ENCODE measurements at regions not wholly inside any gene's neighbourhood (a gene's known extent, or its start where the extent isn't known, plus 50 kb on each side); places are given as distances from the start of the nearest gene placed in this dataset.

- Histone ChIP-seq H3K4me1 (no peaks in the 10 kb centered on the region), H3K36me3 (no peaks in the 10 kb centered on the region), H3K9me3 (no peaks in the 10 kb centered on the region), H3K27me3 (no peaks in the 10 kb centered on the region), H3K27ac (no peak overlapping the region), H3K4me3 (no peak overlapping the region)
- no peak for TF ChIP-seq POLR2A (IDR thresholded peaks at IDR 0.05)
- TF ChIP-seq CTCF (IDR thresholded peaks at IDR 0.05): no peak
- DNase-seq (no peak), ATAC-seq (no peak)
- WGBS (ENCODE audit: insufficient coverage, low coverage, low lambda C conversion rate, missing lambda C conversion rate): 88% methylated on average over 1 of the region's 3 CpGs
- intact Hi-C loops (cut with DNase I): no loop called here
Measured at GRCh38 chr18:41599466-41599865, 355.6 kb upstream of the PIK3C3 start.

GRCh38 chr18:41594582-41594981 is 360.5 kb upstream of the PIK3C3 start:
- intact Hi-C loops (cut with DNase I): no loop called here
- WGBS (ENCODE audit: insufficient coverage, low coverage, low lambda C conversion rate, missing lambda C conversion rate): 61% methylated on average over 3 of the region's 3 CpGs
- ATAC-seq: no peak

GRCh38 chr18:41593171-41593675 is 361.8 kb upstream of the PIK3C3 start:
- no peaks in the 10 kb centered on the region for H3K4me1 ChIP-seq
- no peaks in the 10 kb centered on the region for H3K27me3 ChIP-seq
- DNase-seq (no peak), ATAC-seq (peak in 2 of 4 donors; percentile 45 to 81)
- TF ChIP-seq CTCF (IDR thresholded peaks at IDR 0.05): no peak
- no peak for TF ChIP-seq POLR2A (IDR thresholded peaks at IDR 0.05)
- H3K9me3 ChIP-seq: no peaks in the 10 kb centered on the region
- intact Hi-C loops (cut with DNase I): no loop called here
- no peaks in the 10 kb centered on the region for H3K36me3 ChIP-seq
- no peak overlapping the region for H3K27ac ChIP-seq
- no peak overlapping the region for H3K4me3 ChIP-seq

More at GRCh38 chr18:41594582-41594981, 360.5 kb upstream of the PIK3C3 start:
- Histone ChIP-seq H3K36me3 (no peaks in the 10 kb centered on the region), H3K4me3 (no peak overlapping the region), H3K9me3 (no peaks in the 10 kb centered on the region), H3K27ac (no peak overlapping the region), H3K27me3 (no peaks in the 10 kb centered on the region), H3K4me1 (no peaks in the 10 kb centered on the region)
- no peak for DNase-seq
- TF ChIP-seq POLR2A (IDR thresholded peaks at IDR 0.05): no peak
- TF ChIP-seq CTCF (IDR thresholded peaks at IDR 0.05): no peak

GRCh38 chr18:41587976-41588375 is 367.1 kb upstream of the PIK3C3 start:
- H3K27ac ChIP-seq: no peak overlapping the region
- no peaks in the 10 kb centered on the region for H3K27me3 ChIP-seq
- no peaks in the 10 kb centered on the region for H3K36me3 ChIP-seq
- ATAC-seq: no peak
- H3K4me1 ChIP-seq: no peaks in the 10 kb centered on the region
- 45% methylated on average over 1 of the region's 1 CpG for WGBS (ENCODE audit: insufficient coverage, low coverage, low lambda C conversion rate, missing lambda C conversion rate)
- H3K4me3 ChIP-seq: no peak overlapping the region
- DNase-seq: no peak
- TF ChIP-seq CTCF (IDR thresholded peaks at IDR 0.05): no peak
- no peak for TF ChIP-seq POLR2A (IDR thresholded peaks at IDR 0.05)
- H3K9me3 ChIP-seq: no peaks in the 10 kb centered on the region
- intact Hi-C loops (cut with DNase I): no loop called here

GRCh38 chr18:41585512-41585911 is 369.5 kb upstream of the PIK3C3 start:
- ATAC-seq: no peak
- WGBS (ENCODE audit: insufficient coverage, low coverage, low lambda C conversion rate, missing lambda C conversion rate): 82% methylated on average over 2 of the region's 2 CpGs
- H3K9me3 ChIP-seq: no peaks in the 10 kb centered on the region
- intact Hi-C loops (cut with DNase I): no loop called here
- H3K4me3 ChIP-seq: no peak overlapping the region
- H3K27ac ChIP-seq: no peak overlapping the region
- H3K4me1 ChIP-seq: no peaks in the 10 kb centered on the region
- no peak for DNase-seq
- no peaks in the 10 kb centered on the region for H3K27me3 ChIP-seq
- no peaks in the 10 kb centered on the region for H3K36me3 ChIP-seq
- TF ChIP-seq CTCF (IDR thresholded peaks at IDR 0.05): no peak
- no peak for TF ChIP-seq POLR2A (IDR thresholded peaks at IDR 0.05)
